ENCODE measurements at regions not wholly inside any gene's neighbourhood (a gene's known extent, or its start where the extent isn't known, plus 50 kb on each side); places are given as distances from the start of the nearest gene placed in this dataset.

GRCh38 chr20:54356801-54357200, 118.6 kb upstream of the DOK5 start:
- no peak for DNase-seq (ENCODE audit: low spot score)
- no peak for ATAC-seq (ENCODE audit: low FRiP score)
- no peak for TF ChIP-seq CTCF (IDR thresholded peaks at IDR 0.05)

DNA sequence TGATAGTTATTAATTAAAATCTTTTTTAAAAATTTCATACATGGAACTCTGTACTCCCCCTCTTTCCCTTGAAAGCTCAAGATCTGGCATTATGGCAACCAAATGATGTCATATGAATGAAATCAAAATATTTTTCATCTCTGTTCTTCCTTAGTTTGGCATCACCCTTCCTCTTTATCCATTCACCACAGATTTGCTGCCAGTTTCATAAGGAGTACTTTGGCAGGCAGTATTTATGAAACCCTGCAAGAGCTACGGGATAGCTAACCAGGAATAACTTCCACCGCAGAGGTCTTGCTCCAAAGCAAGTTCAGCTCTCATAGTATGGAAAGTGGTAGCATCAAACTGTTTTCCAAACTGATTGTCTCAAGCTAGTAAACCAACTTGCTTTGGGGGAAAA, 113.9 kb upstream of the DOK5 start:
- no peak for TF ChIP-seq CTCF (IDR thresholded peaks at IDR 0.05)
- ATAC-seq (ENCODE audit: low FRiP score) (no peak), DNase-seq (ENCODE audit: low spot score) (no peak)

- ATAC-seq (ENCODE audit: low FRiP score) = no peak
- no peak for TF ChIP-seq CTCF (IDR thresholded peaks at IDR 0.05)
- DNase-seq (ENCODE audit: low spot score) = no peak
Observed at GRCh38 chr20:54362283-54362682, 113.1 kb upstream of the DOK5 start.

DNA sequence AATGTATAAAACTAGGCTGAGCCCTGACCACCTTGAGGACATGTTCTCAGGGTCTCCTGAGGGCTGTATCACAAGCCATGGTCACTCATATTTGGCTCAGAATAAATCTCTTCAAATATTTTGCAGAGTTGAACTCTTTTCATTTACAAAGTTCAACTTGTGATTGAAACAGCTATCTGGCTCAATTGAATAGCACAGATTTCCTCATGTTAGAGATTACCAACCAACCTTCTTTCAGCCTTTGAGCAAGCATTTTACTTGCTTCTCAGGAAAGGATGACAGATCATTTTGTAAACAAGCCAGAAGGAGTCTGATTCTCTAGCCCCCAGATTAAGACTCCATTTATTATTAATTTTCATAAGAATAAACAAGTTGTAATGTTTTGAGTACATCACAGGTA, 111.0 kb upstream of the DOK5 start:
- ATAC-seq (ENCODE audit: low FRiP score) (no peak), DNase-seq (ENCODE audit: low spot score) (no peak)
- no peak for TF ChIP-seq CTCF (IDR thresholded peaks at IDR 0.05)

GRCh38 chr20:54364919-54365318, 110.5 kb upstream of the DOK5 start:
- TF ChIP-seq CTCF (IDR thresholded peaks at IDR 0.05) = no peak
- DNase-seq (ENCODE audit: low spot score) = no peak
- ATAC-seq (ENCODE audit: low FRiP score) = no peak

DNA sequence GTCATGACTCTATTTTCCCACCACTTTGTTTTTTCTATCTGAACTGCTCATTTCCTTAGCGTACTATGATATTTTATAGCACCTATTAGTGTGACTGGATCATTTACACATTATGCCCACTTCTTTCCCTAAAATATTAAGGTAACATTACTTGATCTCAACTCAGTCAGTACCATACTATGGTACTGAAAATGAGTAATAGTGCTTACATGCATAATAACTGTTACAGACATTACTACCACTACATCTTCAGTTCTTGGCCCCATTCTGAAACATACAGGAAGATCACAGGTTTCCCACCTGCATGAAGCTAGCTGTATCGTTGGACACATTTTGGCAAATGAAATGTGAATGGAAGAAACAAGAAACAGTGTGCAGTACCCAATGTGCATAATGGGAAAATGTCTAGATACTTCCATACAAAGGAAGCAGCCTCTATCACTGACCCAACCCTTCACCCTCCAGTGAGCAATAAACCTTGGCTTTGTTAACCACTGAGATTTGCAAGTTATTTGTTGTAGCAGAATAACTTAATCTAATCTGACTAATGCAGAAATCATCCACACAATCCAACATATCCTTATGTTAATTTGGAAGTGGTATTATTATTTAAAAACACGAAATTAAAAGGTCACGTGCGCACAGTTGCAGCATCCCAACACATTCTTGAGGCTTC, 108.6 kb upstream of the DOK5 start:
- TF ChIP-seq CTCF (IDR thresholded peaks at IDR 0.05) = no peak
- no peak for DNase-seq (ENCODE audit: low spot score)
- no peak for ATAC-seq (ENCODE audit: low FRiP score)

GRCh38 chr20:54368570-54368969, 106.8 kb upstream of the DOK5 start:
- ATAC-seq (ENCODE audit: low FRiP score) (no peak), DNase-seq (ENCODE audit: low spot score) (no peak)
- TF ChIP-seq CTCF (IDR thresholded peaks at IDR 0.05) = no peak
